Activated CD4-positive, CD25-positive, alpha-beta regulatory T cell treated with anti-CD3 and anti-CD28 coated beads, Interleukin-2, amount 50 U/mL, for 24 hours (primary cell): ENCODE measurements at regions not wholly inside any gene's neighbourhood (a gene's known extent, or its start where the extent isn't known, plus 50 kb on each side); places are given as distances from the start of the nearest gene placed in this dataset.
"Not testable (repeated sequence)": the region's sequence is repeated elsewhere in the genome, so short reads cannot be mapped to it uniquely, and the experiment has no call there.

Experiments used
- ATAC-seq, 2 donors: fragments of 150-1000 bp; cut with Tn5 transposase; one replicate each; pipeline ENCODE4 v1.10.0; 2021; ENCODE audit warnings: mild to moderate bottlenecking in 1 of 2, moderate library complexity in 1 of 2

GRCh38 chr15:96837241-96837970, 506.9 kb downstream of the NR2F2 start:
- ATAC-seq: no peak

GRCh38 chr15:96838081-96838480, 507.6 kb downstream of the NR2F2 start:
- no peak for ATAC-seq

- no peak for ATAC-seq
Measured at GRCh38 chr15:96849271-96849900, 518.9 kb downstream of the NR2F2 start.

- no peak for ATAC-seq
Measured at GRCh38 chr15:96851613-96852012, 521.1 kb downstream of the NR2F2 start.

GRCh38 chr15:96858694-96859093, 528.2 kb downstream of the NR2F2 start:
- ATAC-seq: no peak

- ATAC-seq: no peak
Measured at GRCh38 chr15:96860741-96861140, 530.2 kb downstream of the NR2F2 start.

GRCh38 chr15:96867992-96868391, 537.5 kb downstream of the NR2F2 start:
- no peak for ATAC-seq

- no peak for ATAC-seq
Measured at GRCh38 chr15:96869122-96869521, 538.6 kb downstream of the NR2F2 start.

GRCh38 chr15:96869790-96870189, 539.3 kb downstream of the NR2F2 start:
- no peak for ATAC-seq

GRCh38 chr15:96870580-96870979, 540.1 kb downstream of the NR2F2 start:
- ATAC-seq: no peak

- not testable (repeated sequence) for ATAC-seq
Measured at GRCh38 chr15:96877442-96877841, 546.9 kb downstream of the NR2F2 start.

- no peak for ATAC-seq
Measured at GRCh38 chr15:96878129-96878528, 547.6 kb downstream of the NR2F2 start.

- ATAC-seq: no peak
Measured at GRCh38 chr15:96882121-96882772, 551.7 kb downstream of the NR2F2 start.

GRCh38 chr15:96887730-96888129, 557.2 kb downstream of the NR2F2 start:
- no peak for ATAC-seq

- ATAC-seq: no peak
Measured at GRCh38 chr15:96888764-96889163, 558.3 kb downstream of the NR2F2 start.

GRCh38 chr15:96889734-96890480, 559.4 kb downstream of the NR2F2 start:
- no peak for ATAC-seq

- ATAC-seq: no peak
Measured at GRCh38 chr15:96891046-96891445, 560.5 kb downstream of the NR2F2 start.

GRCh38 chr15:96893159-96893906, 562.8 kb downstream of the NR2F2 start:
- ATAC-seq: no peak

GRCh38 chr15:96894659-96895058, 564.2 kb downstream of the NR2F2 start:
- ATAC-seq: no peak

- ATAC-seq: no peak
Measured at GRCh38 chr15:96896766-96897165, 566.3 kb downstream of the NR2F2 start.

- ATAC-seq: no peak
Measured at GRCh38 chr15:96914081-96914480, 583.6 kb downstream of the NR2F2 start.

GRCh38 chr15:96916750-96917149, 586.2 kb downstream of the NR2F2 start:
- ATAC-seq: no peak

- ATAC-seq: no peak
Measured at GRCh38 chr15:96924570-96924969, 594.1 kb downstream of the NR2F2 start.
